ES-I3 (cell line): ENCODE measurements at regions not wholly inside any gene's neighbourhood (a gene's known extent, or its start where the extent isn't known, plus 50 kb on each side); places are given as distances from the start of the nearest gene placed in this dataset.
"Not testable (repeated sequence)": the region's sequence is repeated elsewhere in the genome, so short reads cannot be mapped to it uniquely, and the experiment has no call there.

Experiments used
- H3K36me3 ChIP-seq: 2 replicates; pipeline ENCODE4 v1.6.1; 2013; ENCODE audit warnings: mild to moderate bottlenecking, low read length, control low read depth, moderate library complexity; ENCODE audit not compliant: insufficient read depth
- H3K4me1 ChIP-seq: 2 replicates; pipeline ENCODE4 v1.6.1; 2013; ENCODE audit warnings: mild to moderate bottlenecking, control low read depth, low read length; ENCODE audit not compliant: insufficient read depth
- H3K9ac ChIP-seq: 2 replicates; pipeline ENCODE4 v1.6.1; 2013; ENCODE audit warnings: low read depth, mild to moderate bottlenecking, low read length, moderate library complexity
- H3K9me3 ChIP-seq: 2 replicates; pipeline ENCODE4 v1.6.1; 2013; ENCODE audit warnings: mild to moderate bottlenecking, low read length, moderate library complexity; ENCODE audit not compliant: control insufficient read depth, insufficient read depth

- H3K9me3 ChIP-seq, H3K9ac ChIP-seq, H3K4me1 ChIP-seq, H3K36me3 ChIP-seq: not testable (repeated sequence)
Observed at GRCh38 chr16:35619176-35619575, 2159.8 kb downstream of the TP53TG3F start.

- Histone ChIP-seq H3K4me1 (no peaks in the 10 kb centered on the region), H3K36me3 (no peaks in the 10 kb centered on the region), H3K9me3 (no peaks in the 10 kb centered on the region), H3K9ac (no peak overlapping the region)
Observed at GRCh38 chr16:35626041-35626440, 2166.6 kb downstream of the TP53TG3F start.

GRCh38 chr16:35628976-35629375, 2169.6 kb downstream of the TP53TG3F start:
- no peaks in the 10 kb centered on the region for H3K9me3 ChIP-seq
- no peak overlapping the region for H3K9ac ChIP-seq
- H3K4me1 ChIP-seq: no peaks in the 10 kb centered on the region
- no peaks in the 10 kb centered on the region for H3K36me3 ChIP-seq

GRCh38 chr16:35631261-35631945, 2172.0 kb downstream of the TP53TG3F start:
- no peaks in the 10 kb centered on the region for H3K9me3 ChIP-seq
- no peaks in the 10 kb centered on the region for H3K4me1 ChIP-seq
- no peaks in the 10 kb centered on the region for H3K36me3 ChIP-seq
- H3K9ac ChIP-seq: no peak overlapping the region

- Histone ChIP-seq H3K9ac (no peak overlapping the region), H3K4me1 (no peaks in the 10 kb centered on the region), H3K36me3 (no peaks in the 10 kb centered on the region), H3K9me3 (no peaks in the 10 kb centered on the region)
Observed at GRCh38 chr16:35636480-35637230, 2177.2 kb downstream of the TP53TG3F start.

- H3K4me1 ChIP-seq: no peaks in the 10 kb centered on the region
- no peaks in the 10 kb centered on the region for H3K9me3 ChIP-seq
- no peak overlapping the region for H3K9ac ChIP-seq
- H3K36me3 ChIP-seq: no peaks in the 10 kb centered on the region
Observed at GRCh38 chr16:35637683-35638082, 2178.3 kb downstream of the TP53TG3F start.

- H3K4me1 ChIP-seq: no peaks in the 10 kb centered on the region
- no peak overlapping the region for H3K9ac ChIP-seq
- H3K9me3 ChIP-seq: no peaks in the 10 kb centered on the region
- H3K36me3 ChIP-seq: no peaks in the 10 kb centered on the region
Observed at GRCh38 chr16:35639233-35640205, 2180.1 kb downstream of the TP53TG3F start.

GRCh38 chr16:35642322-35642835, 2183.0 kb downstream of the TP53TG3F start:
- Histone ChIP-seq H3K9me3 (no peaks in the 10 kb centered on the region), H3K4me1 (no peaks in the 10 kb centered on the region), H3K9ac (no peak overlapping the region)

GRCh38 chr16:35651841-35652240, 2192.4 kb downstream of the TP53TG3F start:
- H3K9ac ChIP-seq: no peak overlapping the region
- H3K9me3 ChIP-seq: no peaks in the 10 kb centered on the region
- no peaks in the 10 kb centered on the region for H3K4me1 ChIP-seq
- no peaks in the 10 kb centered on the region for H3K36me3 ChIP-seq

More at GRCh38 chr16:35642322-35642835, 2183.0 kb downstream of the TP53TG3F start:
- no peaks in the 10 kb centered on the region for H3K36me3 ChIP-seq

GRCh38 chr16:35664091-35664693, 2204.8 kb downstream of the TP53TG3F start:
- no peaks in the 10 kb centered on the region for H3K9me3 ChIP-seq
- no peaks in the 10 kb centered on the region for H3K4me1 ChIP-seq
- H3K36me3 ChIP-seq: no peaks in the 10 kb centered on the region
- H3K9ac ChIP-seq: no peak overlapping the region

GRCh38 chr16:35685085-35685484, 2225.7 kb downstream of the TP53TG3F start:
- Histone ChIP-seq H3K9me3 (no peaks in the 10 kb centered on the region), H3K4me1 (no peaks in the 10 kb centered on the region), H3K9ac (no peak overlapping the region), H3K36me3 (no peaks in the 10 kb centered on the region)

GRCh38 chr16:35686595-35686994, 2227.2 kb downstream of the TP53TG3F start:
- H3K9me3 ChIP-seq: no peaks in the 10 kb centered on the region
- no peaks in the 10 kb centered on the region for H3K36me3 ChIP-seq
- H3K9ac ChIP-seq: no peak overlapping the region
- H3K4me1 ChIP-seq: no peaks in the 10 kb centered on the region

- H3K36me3 ChIP-seq: no peaks in the 10 kb centered on the region
- H3K9me3 ChIP-seq: no peaks in the 10 kb centered on the region
Observed at GRCh38 chr16:35687071-35687470, 2227.7 kb downstream of the TP53TG3F start.

GRCh38 chr16:35687781-35688180, 2228.4 kb downstream of the TP53TG3F start:
- H3K4me1 ChIP-seq: no peaks in the 10 kb centered on the region
- H3K9ac ChIP-seq: no peak overlapping the region
- H3K36me3 ChIP-seq: no peaks in the 10 kb centered on the region
- H3K9me3 ChIP-seq: no peaks in the 10 kb centered on the region

More at GRCh38 chr16:35687071-35687470, 2227.7 kb downstream of the TP53TG3F start:
- H3K9ac ChIP-seq: no peak overlapping the region
- no peaks in the 10 kb centered on the region for H3K4me1 ChIP-seq
